PC-3 (cell line): ENCODE measurements at regions not wholly inside any gene's neighbourhood (a gene's known extent, or its start where the extent isn't known, plus 50 kb on each side); places are given as distances from the start of the nearest gene placed in this dataset.

Source experiments
- ATAC-seq: fragments of 200-7000 bp; cut with Tn5 transposase; 2 replicates; pipeline ENCODE4 v1.9.1; 2020; ENCODE audit warnings: mild to moderate bottlenecking, moderate library complexity
- BruUV-seq: library from RNA; stranded (reverse); fragments of 400-500 nt; replicated peaks from 2 replicates; lab custom pipeline; 2021; lab: Mats Ljungman, UMichigan
- CTCF ChIA-PET: fragments of 300-600 bp; sonication (Branson Sonifier 250); formaldehyde crosslinking; loops from one replicate; lab custom pipeline; 2022; ENCODE audit warnings: antibody characterized with exemption; lab: Charles Lee
- POLR2A ChIA-PET: fragments of 300-600 bp; sonication (Branson Sonifier 250); formaldehyde crosslinking; loops from one replicate; lab custom pipeline; 2022; ENCODE audit warnings: antibody characterized with exemption; ENCODE audit not compliant: unreplicated experiment; lab: Charles Lee
- DNase-seq: peaks from one replicate; pipeline ENCODE4 v3.0.0-alpha.2; 2015
- H2AFZ ChIP-seq: fragments of 300-600 bp; sonication (generic); 2 replicates; pipeline ENCODE4 v1.6.0; 2016; ENCODE audit warnings: antibody characterized with exemption, low read length
- H3F3A ChIP-seq: fragments of 300-600 bp; sonication (generic); one replicate; pipeline ENCODE4 v1.6.0; 2017; ENCODE audit warnings: antibody characterized with exemption, low read length, control low read depth, mild to moderate bottlenecking; ENCODE audit not compliant: unreplicated experiment
- H3K27ac ChIP-seq: fragments of 300-600 bp; sonication (generic); 2 replicates; pipeline ENCODE4 v1.5.1; 2016; ENCODE audit warnings: mild to moderate bottlenecking, low read length
- H3K27me3 ChIP-seq: fragments of 300-600 bp; sonication (generic); 2 replicates; pipeline ENCODE4 v1.6.1; 2016; ENCODE audit warnings: low read length, mixed read lengths
- H3K36me3 ChIP-seq: fragments of 300-600 bp; sonication (generic); 2 replicates; pipeline ENCODE4 v1.6.1; 2016; ENCODE audit warnings: low read depth, mixed run types, low read length, mixed read lengths
- H3K4me1 ChIP-seq: fragments of 300-600 bp; sonication (generic); 2 replicates; pipeline ENCODE4 v1.5.1; 2016; ENCODE audit warnings: low read length; ENCODE audit not compliant: insufficient read depth
- H3K4me2 ChIP-seq: fragments of 300-600 bp; sonication (generic); 2 replicates; pipeline ENCODE4 v1.6.0; 2016; ENCODE audit warnings: low read length
- H3K4me3 ChIP-seq: fragments of 300-600 bp; sonication (generic); 2 replicates; pipeline ENCODE4 v1.5.1; 2016; ENCODE audit warnings: mild to moderate bottlenecking, low read length, mixed read lengths
- H3K79me2 ChIP-seq: fragments of 300-600 bp; sonication (generic); 2 replicates; pipeline ENCODE4 v1.6.1; 2017; ENCODE audit warnings: low read length, mixed read lengths
- H3K9ac ChIP-seq: fragments of 300-600 bp; sonication (generic); 2 replicates; pipeline ENCODE4 v1.6.0; 2016; ENCODE audit warnings: mild to moderate bottlenecking, low read length
- H3K9me2 ChIP-seq: fragments of 300-600 bp; sonication (generic); replicated peaks from 2 replicates; pipeline ENCODE4 v1.6.1; 2016; ENCODE audit warnings: mixed run types, low read length, mixed read lengths
- H3K9me3 ChIP-seq: fragments of 300-600 bp; sonication (generic); 2 replicates; pipeline ENCODE4 v1.6.1; 2016; ENCODE audit warnings: low read length, mixed read lengths
- H4K20me1 ChIP-seq: fragments of 300-600 bp; sonication (generic); 2 replicates; pipeline ENCODE4 v1.6.1; 2016; ENCODE audit warnings: low read length, mixed read lengths
- CTCF ChIP-seq: fragments of 300-600 bp; sonication (generic); conservative IDR thresholded peaks from 2 replicates; pipeline ENCODE4 v1.5.1; 2017; ENCODE audit warnings: antibody characterized with exemption, low read depth, mild to moderate bottlenecking, low read length
- EZH2 ChIP-seq: fragments of 300-600 bp; sonication (generic); IDR thresholded peaks from one replicate; pipeline ENCODE4 v1.6.1; 2017; ENCODE audit warnings: antibody characterized with exemption, mild to moderate bottlenecking, low read length; ENCODE audit not compliant: unreplicated experiment
- EZH2phosphoT487 ChIP-seq: fragments of 300-600 bp; sonication (generic); IDR thresholded peaks from 2 replicates; pipeline ENCODE4 v1.6.1; 2018; ENCODE audit warnings: mild to moderate bottlenecking, antibody characterized with exemption, low read length, borderline replicate concordance
- intact Hi-C: fragments of 100-400 bp; cut with micrococcal nuclease; formaldehyde crosslinking; loops from 2 replicates; pipeline ENCODE4 v1.9.0; 2023

- no peaks in the 10 kb centered on the region for H4K20me1 ChIP-seq
- TF ChIP-seq EZH2 (no peak), CTCF (no peak), EZH2phosphoT487 (no peak)
- H3K36me3 ChIP-seq: no peaks in the 10 kb centered on the region
- H3K4me2 ChIP-seq: no peak overlapping the region
- ChIA-PET CTCF (no interaction called here), POLR2A (no interaction called here)
- H3K27me3 ChIP-seq: no peaks in the 10 kb centered on the region
- no peak overlapping the region for H3K9ac ChIP-seq
- no peaks in the 10 kb centered on the region for H3K4me1 ChIP-seq
- H3F3A ChIP-seq: no peaks in the 10 kb centered on the region
- no peak overlapping the region for H2AFZ ChIP-seq
- H3K4me3 ChIP-seq: no peak overlapping the region
- intact Hi-C loops: no loop called here
- no TSS peak for BruUV-seq
- no peak for ATAC-seq
- H3K9me3 ChIP-seq: no peaks in the 10 kb centered on the region
- no peaks in the 10 kb centered on the region for H3K79me2 ChIP-seq
- no peak overlapping the region for H3K27ac ChIP-seq
- H3K9me2 ChIP-seq: no peaks in the 10 kb centered on the region
- DNase-seq: no peak
Observed at GRCh38 chr4:16448241-16448840, 222.1 kb upstream of the TAPT1 start.

DNA sequence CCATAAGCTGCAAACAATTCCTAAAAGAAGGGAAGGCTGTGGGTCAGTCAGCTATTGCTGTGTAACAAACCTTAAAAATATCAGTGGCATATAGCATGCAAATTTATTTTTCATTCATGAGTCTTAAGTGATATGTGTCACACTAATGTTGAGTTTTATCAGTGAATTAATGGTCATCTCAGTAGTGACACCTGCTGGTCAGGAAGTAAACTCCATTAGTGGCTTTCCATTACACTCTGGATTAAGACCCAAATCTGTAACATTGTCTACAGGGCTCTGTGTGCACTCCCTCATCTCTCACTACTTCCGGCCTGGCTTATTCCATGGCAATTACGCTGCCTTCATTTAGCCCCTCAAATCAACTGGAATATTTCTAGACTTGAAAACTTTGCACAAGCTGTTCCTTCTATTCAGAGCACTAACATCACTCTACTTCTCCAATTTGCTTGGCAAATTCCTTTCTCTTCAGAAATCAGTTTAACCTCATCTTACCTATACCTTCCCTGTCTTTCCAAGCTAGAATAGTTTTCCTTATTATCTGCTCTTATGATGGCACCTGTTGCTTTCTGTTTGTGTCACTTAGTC, 217.3 kb upstream of the TAPT1 start:
- Histone ChIP-seq H3K27ac (no peak overlapping the region), H3K4me1 (peaks cover 10% of the 10 kb centered on the region), H2AFZ (no peak overlapping the region), H4K20me1 (no peaks in the 10 kb centered on the region), H3K36me3 (no peaks in the 10 kb centered on the region), H3F3A (no peaks in the 10 kb centered on the region), H3K79me2 (no peaks in the 10 kb centered on the region), H3K9ac (no peak overlapping the region), H3K4me3 (no peak overlapping the region), H3K9me3 (no peaks in the 10 kb centered on the region), H3K4me2 (no peak overlapping the region), H3K27me3 (no peaks in the 10 kb centered on the region), H3K9me2 (no peaks in the 10 kb centered on the region)
- ChIA-PET CTCF (no interaction called here), POLR2A (no interaction called here)
- BruUV-seq: no TSS peak
- TF ChIP-seq EZH2phosphoT487 (no peak), CTCF (peak; percentile 69)
- peak; percentile 66 for ATAC-seq
- intact Hi-C loops: loop anchor here (1.0 kb wide), 1 partner anchor 153 kb away; no protein-coding TSS in a partner anchor
- peak; percentile 61 for DNase-seq

GRCh38 chr4:16442296-16442695, 216.0 kb upstream of the TAPT1 start:
- Histone ChIP-seq H3K79me2 (no peaks in the 10 kb centered on the region), H3K36me3 (no peaks in the 10 kb centered on the region; the same call in 1 of the 2 replicates), H2AFZ (no peak overlapping the region), H3K4me3 (no peak overlapping the region), H3K9ac (no peak overlapping the region), H3K4me2 (peak overlapping the region; percentile 18; the same call in 1 of the 2 replicates), H3K9me3 (no peaks in the 10 kb centered on the region), H3F3A (no peaks in the 10 kb centered on the region), H4K20me1 (no peaks in the 10 kb centered on the region), H3K4me1 (peaks cover 10% of the 10 kb centered on the region), H3K27ac (peak overlapping the region; percentile 56), H3K27me3 (no peaks in the 10 kb centered on the region), H3K9me2 (no peaks in the 10 kb centered on the region)
- peak; percentile 83 for ATAC-seq
- DNase-seq: peak; percentile 59
- intact Hi-C loops: no loop called here
- TF ChIP-seq CTCF: no peak
- no peak for TF ChIP-seq EZH2phosphoT487
- TF ChIP-seq EZH2: no peak
- no TSS peak for BruUV-seq
- POLR2A ChIA-PET: no interaction called here
- CTCF ChIA-PET: no interaction called here
